ENCODE measurements at regions not wholly inside any gene's neighbourhood (a gene's known extent, or its start where the extent isn't known, plus 50 kb on each side); places are given as distances from the start of the nearest gene placed in this dataset.

GRCh38 chr4:62168681-62169080 lies 968.6 kb downstream of the ADGRL3 start:
- WGBS, 5 donors: 66 to 73% (median 72%) methylated on average over 1 of the region's 1 CpG
- Histone ChIP-seq H3K27me3 (replicated peaks in 1 of 7) (no peaks in the 10 kb centered on the region), H3K27ac (no peak overlapping the region), H3K36me3 (no peaks in the 10 kb centered on the region), H3K4me3 (no peak overlapping the region), H3K9me3 (peaks cover 0 to 18% (median 9%) of the 10 kb centered on the region in 8 donors), H3K4me1 (no peaks in the 10 kb centered on the region)
- intact Hi-C loops (cut with DNase I; ENCODE audit: low total_unique reads): no loop called here
- TF ChIP-seq, protein P1, sequence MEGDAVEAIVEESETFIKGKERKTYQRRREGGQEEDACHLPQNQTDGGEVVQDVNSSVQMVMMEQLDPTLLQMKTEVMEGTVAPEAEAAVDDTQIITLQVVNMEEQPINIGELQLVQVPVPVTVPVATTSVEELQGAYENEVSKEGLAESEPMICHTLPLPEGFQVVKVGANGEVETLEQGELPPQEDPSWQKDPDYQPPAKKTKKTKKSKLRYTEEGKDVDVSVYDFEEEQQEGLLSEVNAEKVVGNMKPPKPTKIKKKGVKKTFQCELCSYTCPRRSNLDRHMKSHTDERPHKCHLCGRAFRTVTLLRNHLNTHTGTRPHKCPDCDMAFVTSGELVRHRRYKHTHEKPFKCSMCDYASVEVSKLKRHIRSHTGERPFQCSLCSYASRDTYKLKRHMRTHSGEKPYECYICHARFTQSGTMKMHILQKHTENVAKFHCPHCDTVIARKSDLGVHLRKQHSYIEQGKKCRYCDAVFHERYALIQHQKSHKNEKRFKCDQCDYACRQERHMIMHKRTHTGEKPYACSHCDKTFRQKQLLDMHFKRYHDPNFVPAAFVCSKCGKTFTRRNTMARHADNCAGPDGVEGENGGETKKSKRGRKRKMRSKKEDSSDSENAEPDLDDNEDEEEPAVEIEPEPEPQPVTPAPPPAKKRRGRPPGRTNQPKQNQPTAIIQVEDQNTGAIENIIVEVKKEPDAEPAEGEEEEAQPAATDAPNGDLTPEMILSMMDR (IDR thresholded peaks at IDR 0.05 in 8 of 11, conservative IDR thresholded peaks at IDR 0.05 in 3 of 11): no peak
- no peak for TF ChIP-seq POLR2AphosphoS5 (IDR thresholded peaks at IDR 0.05)
- no peak for TF ChIP-seq POLR2A (IDR thresholded peaks at IDR 0.05)
- no peak for DNase-seq

- WGBS, 5 donors: 45 to 63% (median 50%) methylated on average over 1 of the region's 1 CpG
- no peaks in the 10 kb centered on the region for H3K27me3 ChIP-seq (replicated peaks in 1 of 7)
- no peak overlapping the region for H3K4me3 ChIP-seq
- no peaks in the 10 kb centered on the region for H3K36me3 ChIP-seq
- H3K9me3 ChIP-seq: peaks cover 0 to 47% (median 13%) of the 10 kb centered on the region in 8 donors
- intact Hi-C loops (cut with DNase I; ENCODE audit: low total_unique reads): no loop called here
- H3K4me1 ChIP-seq: no peaks in the 10 kb centered on the region
- H3K27ac ChIP-seq: no peak overlapping the region
- DNase-seq: no peak
- TF ChIP-seq, protein P1 (IDR thresholded peaks at IDR 0.05 in 8 of 11, conservative IDR thresholded peaks at IDR 0.05 in 3 of 11): no peak
- TF ChIP-seq POLR2A (IDR thresholded peaks at IDR 0.05) (no peak), POLR2AphosphoS5 (IDR thresholded peaks at IDR 0.05) (no peak)
These were observed 962.5 kb downstream of the ADGRL3 start for GRCh38 chr4:62162606-62163005.

- peaks cover 0 to 43% (median 14%) of the 10 kb centered on the region in 8 donors for H3K9me3 ChIP-seq
- WGBS, 5 donors: 74 to 83% (median 80%) methylated on average over 2 of the region's 2 CpGs
- H3K4me1 ChIP-seq: no peaks in the 10 kb centered on the region
- intact Hi-C loops (cut with DNase I; ENCODE audit: low total_unique reads): no loop called here
- H3K36me3 ChIP-seq: no peaks in the 10 kb centered on the region
- H3K27ac ChIP-seq: no peak overlapping the region
- no peak for DNase-seq
- H3K4me3 ChIP-seq: no peak overlapping the region
- H3K27me3 ChIP-seq (replicated peaks in 1 of 7): no peaks in the 10 kb centered on the region
- TF ChIP-seq POLR2AphosphoS5 (IDR thresholded peaks at IDR 0.05): no peak
- TF ChIP-seq POLR2A (IDR thresholded peaks at IDR 0.05): no peak
- TF ChIP-seq, protein P1 (IDR thresholded peaks at IDR 0.05 in 8 of 11, conservative IDR thresholded peaks at IDR 0.05 in 3 of 11): no peak
These were observed 961.3 kb downstream of the ADGRL3 start for GRCh38 chr4:62161446-62161845.

DNA sequence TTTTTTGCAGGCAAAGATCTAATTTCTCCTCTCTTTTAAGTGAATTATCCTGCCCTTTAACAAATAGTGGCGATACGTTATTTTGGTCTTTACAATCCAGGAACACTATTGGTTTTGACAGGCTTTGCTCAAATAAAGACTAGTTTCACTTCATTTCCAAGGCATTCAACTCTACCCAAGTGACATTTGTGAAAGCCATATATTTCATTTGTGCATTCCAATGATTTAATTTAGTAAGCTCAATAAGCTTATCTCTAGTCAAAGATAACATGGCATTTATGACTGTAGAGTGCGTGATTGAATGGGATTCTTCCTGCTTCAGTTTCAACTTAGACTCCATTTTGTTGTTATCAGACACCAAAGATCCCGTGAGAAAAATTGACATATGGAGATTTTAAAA lies 959.8 kb downstream of the ADGRL3 start:
- H3K4me1 ChIP-seq: no peaks in the 10 kb centered on the region
- H3K27ac ChIP-seq: no peak overlapping the region
- H3K27me3 ChIP-seq (replicated peaks in 1 of 7): no peaks in the 10 kb centered on the region
- H3K4me3 ChIP-seq: no peak overlapping the region
- H3K9me3 ChIP-seq: peaks cover 0 to 31% (median 10%) of the 10 kb centered on the region in 8 donors
- WGBS, 5 donors: 82 to 91% (median 90%) methylated on average over 4 of the region's 4 CpGs
- H3K36me3 ChIP-seq: no peaks in the 10 kb centered on the region
- DNase-seq: no peak
- intact Hi-C loops (cut with DNase I; ENCODE audit: low total_unique reads): no loop called here
- TF ChIP-seq POLR2AphosphoS5 (IDR thresholded peaks at IDR 0.05) (no peak), POLR2A (IDR thresholded peaks at IDR 0.05) (no peak)
- TF ChIP-seq, protein P1 (IDR thresholded peaks at IDR 0.05 in 8 of 11, conservative IDR thresholded peaks at IDR 0.05 in 3 of 11): no peak
